OCI-LY3 (cell line): ENCODE measurements at regions not wholly inside any gene's neighbourhood (a gene's known extent, or its start where the extent isn't known, plus 50 kb on each side); places are given as distances from the start of the nearest gene placed in this dataset.

Experiments
- H2AFZ ChIP-seq: fragments of 200-600, 300-600 bp; shearing (Covaris generic); 2 replicates; pipeline ENCODE4 v1.6.0; 2014; ENCODE audit warnings: antibody characterized with exemption, low read depth, low read length
- H3K27ac ChIP-seq: fragments of 200-600, 300-600 bp; sonication (generic); 2 replicates; pipeline ENCODE4 v1.5.1; 2014; ENCODE audit warnings: mild to moderate bottlenecking, low read length, moderate library complexity, mixed read lengths
- H3K27me3 ChIP-seq: fragments of 200-600, 300-600 bp; sonication (generic); 2 replicates; pipeline ENCODE4 v1.6.1; 2014; ENCODE audit warnings: low read depth, low read length, mixed read lengths
- H3K36me3 ChIP-seq: fragments of 200-600, 300-600 bp; sonication (generic); replicated peaks from 2 replicates; pipeline ENCODE3; 2014; ENCODE audit warnings: low read depth, low read length, mixed read lengths
- H3K4me1 ChIP-seq: fragments of 300-600, 200-600 bp; sonication (generic); 2 replicates; pipeline ENCODE4 v1.6.1; 2014; ENCODE audit warnings: low read length, mixed read lengths
- H3K4me2 ChIP-seq: fragments of 200-600, 300-600 bp; sonication (generic); 2 replicates; pipeline ENCODE4 v1.6.1; 2014; ENCODE audit warnings: low read length, mixed read lengths
- H3K4me3 ChIP-seq: fragments of 300-600, 200-600 bp; sonication (generic); 2 replicates; pipeline ENCODE4 v1.5.1; 2014; ENCODE audit warnings: antibody characterized with exemption, mild to moderate bottlenecking, low read length, moderate library complexity
- H3K79me2 ChIP-seq: fragments of 300-600, 200-600 bp; shearing (Covaris generic); 2 replicates; pipeline ENCODE4 v1.6.1; 2014; ENCODE audit warnings: mild to moderate bottlenecking, low read length, mixed read lengths
- H3K9ac ChIP-seq: fragments of 300-600, 200-600 bp; shearing (Covaris generic); 2 replicates; pipeline ENCODE4 v1.6.0; 2014; ENCODE audit warnings: mild to moderate bottlenecking, low read length, moderate library complexity
- H3K9me3 ChIP-seq: fragments of 200-600, 300-600 bp; shearing (Covaris generic); 2 replicates; pipeline ENCODE4 v1.6.1; 2014; ENCODE audit warnings: low read length, mixed read lengths; ENCODE audit not compliant: insufficient read depth
- H4K20me1 ChIP-seq: fragments of 200-600, 300-600 bp; sonication (generic); 2 replicates; pipeline ENCODE4 v1.6.1; 2016; ENCODE audit warnings: low read length, mixed read lengths; ENCODE audit not compliant: insufficient read depth
- CTCF ChIP-seq: fragments of 200-600, 300-600 bp; sonication (generic); IDR thresholded peaks from 2 replicates; pipeline ENCODE4 v1.5.1; 2014; ENCODE audit warnings: antibody characterized with exemption, low read length, low read depth
- EZH2phosphoT487 ChIP-seq: fragments of 200-600 bp; shearing (Covaris generic); IDR thresholded peaks from 2 replicates; pipeline ENCODE4 v1.6.1; 2018; ENCODE audit warnings: antibody characterized with exemption, mixed run types, low read depth

GRCh38 chr10:120195984-120196712 lies 260.9 kb upstream of the PLPP4 start:
- H3K27ac ChIP-seq = no peak overlapping the region
- TF ChIP-seq EZH2phosphoT487 (no peak), CTCF (no peak)
- no peak overlapping the region for H2AFZ ChIP-seq
- H3K27me3 ChIP-seq = no peaks in the 10 kb centered on the region
- H3K4me2 ChIP-seq = no peak overlapping the region
- H3K4me3 ChIP-seq = no peak overlapping the region
- no peaks in the 10 kb centered on the region for H3K79me2 ChIP-seq
- H3K36me3 ChIP-seq = no peaks in the 10 kb centered on the region
- no peaks in the 10 kb centered on the region for H4K20me1 ChIP-seq
- no peaks in the 10 kb centered on the region for H3K4me1 ChIP-seq
- no peaks in the 10 kb centered on the region for H3K9me3 ChIP-seq
- H3K9ac ChIP-seq = no peak overlapping the region

DNA sequence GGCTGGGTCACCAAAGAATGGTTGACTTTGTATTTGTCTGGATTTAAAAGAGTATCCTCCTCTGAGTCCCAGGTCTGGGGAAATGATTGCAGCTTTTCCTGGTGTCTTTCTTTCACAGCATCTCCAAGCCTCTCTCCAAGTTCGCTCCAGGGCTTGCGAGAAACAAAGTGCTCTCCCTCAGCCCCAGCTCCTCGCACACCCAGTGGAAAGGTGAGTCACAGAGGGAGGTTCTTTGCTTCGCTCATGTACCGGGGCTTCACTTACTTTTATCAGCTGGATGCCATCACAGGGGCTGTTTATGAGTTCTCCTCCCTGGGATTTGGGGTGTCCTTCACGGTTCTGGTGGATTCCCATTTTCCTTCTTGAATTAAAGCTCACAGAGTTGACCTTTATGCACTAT lies 252.2 kb upstream of the PLPP4 start:
- no peak overlapping the region for H3K9ac ChIP-seq
- no peak for TF ChIP-seq CTCF
- TF ChIP-seq EZH2phosphoT487 = no peak
- H3K4me1 ChIP-seq = no peaks in the 10 kb centered on the region
- no peak overlapping the region for H2AFZ ChIP-seq
- no peaks in the 10 kb centered on the region for H4K20me1 ChIP-seq
- no peaks in the 10 kb centered on the region for H3K79me2 ChIP-seq
- no peaks in the 10 kb centered on the region for H3K27me3 ChIP-seq
- no peak overlapping the region for H3K4me3 ChIP-seq
- H3K9me3 ChIP-seq = no peaks in the 10 kb centered on the region
- H3K36me3 ChIP-seq = no peaks in the 10 kb centered on the region
- no peak overlapping the region for H3K27ac ChIP-seq
- H3K4me2 ChIP-seq = no peak overlapping the region

GRCh38 chr10:120205368-120206018 lies 251.5 kb upstream of the PLPP4 start:
- no peaks in the 10 kb centered on the region for H4K20me1 ChIP-seq
- H3K27me3 ChIP-seq = no peaks in the 10 kb centered on the region
- H3K27ac ChIP-seq = no peak overlapping the region
- no peak overlapping the region for H3K9ac ChIP-seq
- H3K4me3 ChIP-seq = no peak overlapping the region
- H3K79me2 ChIP-seq = no peaks in the 10 kb centered on the region
- TF ChIP-seq CTCF = no peak
- TF ChIP-seq EZH2phosphoT487 = no peak
- no peak overlapping the region for H3K4me2 ChIP-seq
- H3K4me1 ChIP-seq = no peaks in the 10 kb centered on the region
- H3K36me3 ChIP-seq = no peaks in the 10 kb centered on the region
- H2AFZ ChIP-seq = no peak overlapping the region
- H3K9me3 ChIP-seq = no peaks in the 10 kb centered on the region

GRCh38 chr10:120208488-120208887 lies 248.5 kb upstream of the PLPP4 start:
- no peaks in the 10 kb centered on the region for H3K9me3 ChIP-seq

More at GRCh38 chr10:120208488-120208887, 248.5 kb upstream of the PLPP4 start:
- TF ChIP-seq CTCF (no peak), EZH2phosphoT487 (no peak)
- no peaks in the 10 kb centered on the region for H4K20me1 ChIP-seq
- no peaks in the 10 kb centered on the region for H3K79me2 ChIP-seq
- H3K27me3 ChIP-seq = no peaks in the 10 kb centered on the region
- H3K27ac ChIP-seq = no peak overlapping the region
- no peaks in the 10 kb centered on the region for H3K36me3 ChIP-seq
- no peak overlapping the region for H3K9ac ChIP-seq
- no peak overlapping the region for H3K4me3 ChIP-seq
- no peaks in the 10 kb centered on the region for H3K4me1 ChIP-seq
- no peak overlapping the region for H3K4me2 ChIP-seq
- H2AFZ ChIP-seq = no peak overlapping the region
